ENCODE measurements at regions not wholly inside any gene's neighbourhood (a gene's known extent, or its start where the extent isn't known, plus 50 kb on each side); places are given as distances from the start of the nearest gene placed in this dataset.
A peak's percentile ranks its signal among the peaks of the same experiment; 100 is the strongest.

GRCh38 chr14:101239065-101239464, 322.2 kb upstream of the DIO3 start (continued):
- TF ChIP-seq RERE (CRISPR knock-in tag; IDR thresholded peaks at IDR 0.05; ENCODE audit: low read depth) (peak; percentile 77), ZSCAN12 (CRISPR knock-in tag; IDR thresholded peaks at IDR 0.05) (no peak), HIVEP1 (CRISPR knock-in tag; IDR thresholded peaks at IDR 0.05) (0 out of 2 replicates have a peak, but pooled peaks have one; percentile 51), RFX5 (IDR thresholded peaks at IDR 0.05; ENCODE audit: low read depth, low read length) (no peak), ZNF788 (CRISPR knock-in tag; IDR thresholded peaks at IDR 0.05; ENCODE audit: borderline replicate concordance) (peak; percentile 86; the same call in 1 of the 2 replicates), ATF5 (CRISPR knock-in tag; IDR thresholded peaks at IDR 0.05; ENCODE audit: low read depth) (no peak), PAWR (CRISPR knock-in tag; IDR thresholded peaks at IDR 0.05; ENCODE audit: borderline replicate concordance) (no peak), ZNF781 (CRISPR knock-in tag; IDR thresholded peaks at IDR 0.05; ENCODE audit: borderline replicate concordance, not compliant biosample characterization) (no peak), MED1 (CRISPR knock-in tag; IDR thresholded peaks at IDR 0.05) (peak; percentile 80), ZNF790 (CRISPR knock-in tag; IDR thresholded peaks at IDR 0.05; ENCODE audit: borderline replicate concordance) (no peak), MYNN (CRISPR knock-in tag; IDR thresholded peaks at IDR 0.05; ENCODE audit: low read depth) (no peak), MAZ (IDR thresholded peaks at IDR 0.05; ENCODE audit: borderline replicate concordance, low read depth, low read length) (no peak), MAZ (CRISPR knock-in tag; IDR thresholded peaks at IDR 0.05; ENCODE audit: low read depth) (no peak), ZNF616 (CRISPR knock-in tag; IDR thresholded peaks at IDR 0.05; ENCODE audit: low read depth) (no peak), BCL6 (CRISPR knock-in tag; IDR thresholded peaks at IDR 0.05) (peak; percentile 98), KDM4B (CRISPR knock-in tag; IDR thresholded peaks at IDR 0.05) (0 out of 2 replicates have a peak, but pooled peaks have one; percentile 24), ZBTB20 (CRISPR knock-in tag; IDR thresholded peaks at IDR 0.05; ENCODE audit: borderline replicate concordance, low read depth) (no peak), ZNF264 (CRISPR knock-in tag; IDR thresholded peaks at IDR 0.05) (no peak), MBNL3 (CRISPR knock-in tag; conservative IDR thresholded peaks at IDR 0.05) (no peak), CEBPB (IDR thresholded peaks at IDR 0.05; ENCODE audit: borderline replicate concordance, low read depth, low read length) (peak; percentile 31; the same call in 1 of the 2 replicates), SAFB2 (CRISPR knock-in tag; IDR thresholded peaks at IDR 0.05; ENCODE audit: borderline replicate concordance, low read depth) (no peak), HOXA3 (CRISPR knock-in tag; IDR thresholded peaks at IDR 0.05) (peak; percentile 76; the same call in 1 of the 2 replicates), ZNF296 (CRISPR knock-in tag; conservative IDR thresholded peaks at IDR 0.05) (no peak)
- TF ChIP-seq, protein P1, sequence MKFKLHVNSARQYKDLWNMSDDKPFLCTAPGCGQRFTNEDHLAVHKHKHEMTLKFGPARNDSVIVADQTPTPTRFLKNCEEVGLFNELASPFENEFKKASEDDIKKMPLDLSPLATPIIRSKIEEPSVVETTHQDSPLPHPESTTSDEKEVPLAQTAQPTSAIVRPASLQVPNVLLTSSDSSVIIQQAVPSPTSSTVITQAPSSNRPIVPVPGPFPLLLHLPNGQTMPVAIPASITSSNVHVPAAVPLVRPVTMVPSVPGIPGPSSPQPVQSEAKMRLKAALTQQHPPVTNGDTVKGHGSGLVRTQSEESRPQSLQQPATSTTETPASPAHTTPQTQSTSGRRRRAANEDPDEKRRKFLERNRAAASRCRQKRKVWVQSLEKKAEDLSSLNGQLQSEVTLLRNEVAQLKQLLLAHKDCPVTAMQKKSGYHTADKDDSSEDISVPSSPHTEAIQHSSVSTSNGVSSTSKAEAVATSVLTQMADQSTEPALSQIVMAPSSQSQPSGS (CRISPR knock-in tag; IDR thresholded peaks at IDR 0.05): peak; percentile 70
- TF ChIP-seq, protein P2, sequence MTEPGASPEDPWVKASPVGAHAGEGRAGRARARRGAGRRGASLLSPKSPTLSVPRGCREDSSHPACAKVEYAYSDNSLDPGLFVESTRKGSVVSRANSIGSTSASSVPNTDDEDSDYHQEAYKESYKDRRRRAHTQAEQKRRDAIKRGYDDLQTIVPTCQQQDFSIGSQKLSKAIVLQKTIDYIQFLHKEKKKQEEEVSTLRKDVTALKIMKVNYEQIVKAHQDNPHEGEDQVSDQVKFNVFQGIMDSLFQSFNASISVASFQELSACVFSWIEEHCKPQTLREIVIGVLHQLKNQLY (CRISPR knock-in tag; IDR thresholded peaks at IDR 0.05): no peak
